ENCODE measurements at regions not wholly inside any gene's neighbourhood (a gene's known extent, or its start where the extent isn't known, plus 50 kb on each side); places are given as distances from the start of the nearest gene placed in this dataset.
"Not testable (repeated sequence)": the region's sequence is repeated elsewhere in the genome, so short reads cannot be mapped to it uniquely, and the experiment has no call there.

GRCh38 chr14:106222311-106222710, 695.9 kb downstream of the TMEM121 start:
- no peak for ATAC-seq (ENCODE audit: insufficient number of reproducible peaks, low FRiP score, low read depth)

GRCh38 chr14:106222731-106223130, 696.3 kb downstream of the TMEM121 start:
- DNase-seq (ENCODE audit: low spot score) (no peak), ATAC-seq (ENCODE audit: insufficient number of reproducible peaks, low FRiP score, low read depth) (no peak)
- H3K36me3 ChIP-seq: no peaks in the 10 kb centered on the region
- no peaks in the 10 kb centered on the region for H3K9me3 ChIP-seq
- H3K27ac ChIP-seq: no peak overlapping the region
- H3K4me1 ChIP-seq (ENCODE audit: control insufficient read depth in 1 of 2, low read depth in 2 of 2): no peaks in the 10 kb centered on the region
- H3K27me3 ChIP-seq (replicated peaks; ENCODE audit: insufficient read depth): no peaks in the 10 kb centered on the region
- H3K4me3 ChIP-seq: no peak overlapping the region
- TF ChIP-seq CTCF (IDR thresholded peaks at IDR 0.05): no peak

More at GRCh38 chr14:106222311-106222710, 695.9 kb downstream of the TMEM121 start:
- Histone ChIP-seq H3K4me1 (ENCODE audit: control insufficient read depth in 1 of 2, low read depth in 2 of 2) (no peaks in the 10 kb centered on the region), H3K36me3 (no peaks in the 10 kb centered on the region), H3K4me3 (no peak overlapping the region), H3K9me3 (no peaks in the 10 kb centered on the region), H3K27ac (no peak overlapping the region), H3K27me3 (replicated peaks; ENCODE audit: insufficient read depth) (no peaks in the 10 kb centered on the region)
- DNase-seq (ENCODE audit: low spot score): no peak
- no peak for TF ChIP-seq CTCF (IDR thresholded peaks at IDR 0.05)

GRCh38 chr14:106227793-106228192, 701.4 kb downstream of the TMEM121 start:
- no peak for TF ChIP-seq CTCF (IDR thresholded peaks at IDR 0.05)
- H3K27me3 ChIP-seq (replicated peaks; ENCODE audit: insufficient read depth): no peaks in the 10 kb centered on the region
- no peak for DNase-seq (ENCODE audit: low spot score)
- H3K27ac ChIP-seq: no peak overlapping the region
- no peaks in the 10 kb centered on the region for H3K4me1 ChIP-seq (ENCODE audit: control insufficient read depth in 1 of 2, low read depth in 2 of 2)
- H3K36me3 ChIP-seq: no peaks in the 10 kb centered on the region
- no peak overlapping the region for H3K4me3 ChIP-seq
- ATAC-seq (ENCODE audit: insufficient number of reproducible peaks, low FRiP score, low read depth): no peak
- H3K9me3 ChIP-seq: no peaks in the 10 kb centered on the region

GRCh38 chr14:106228541-106229158, 702.3 kb downstream of the TMEM121 start:
- no peak for TF ChIP-seq CTCF (IDR thresholded peaks at IDR 0.05)
- H3K9me3 ChIP-seq: no peaks in the 10 kb centered on the region
- no peak overlapping the region for H3K4me3 ChIP-seq
- no peaks in the 10 kb centered on the region for H3K4me1 ChIP-seq (ENCODE audit: control insufficient read depth in 1 of 2, low read depth in 2 of 2)
- no peak for DNase-seq (ENCODE audit: low spot score)
- H3K27ac ChIP-seq: no peak overlapping the region
- no peaks in the 10 kb centered on the region for H3K36me3 ChIP-seq
- no peak for ATAC-seq (ENCODE audit: insufficient number of reproducible peaks, low FRiP score, low read depth)
- H3K27me3 ChIP-seq (replicated peaks; ENCODE audit: insufficient read depth): no peaks in the 10 kb centered on the region

GRCh38 chr14:106230071-106230470, 703.7 kb downstream of the TMEM121 start:
- no peaks in the 10 kb centered on the region for H3K9me3 ChIP-seq
- H3K36me3 ChIP-seq: no peaks in the 10 kb centered on the region
- DNase-seq (ENCODE audit: low spot score) (no peak), ATAC-seq (ENCODE audit: insufficient number of reproducible peaks, low FRiP score, low read depth) (no peak)
- no peaks in the 10 kb centered on the region for H3K27me3 ChIP-seq (replicated peaks; ENCODE audit: insufficient read depth)
- H3K4me1 ChIP-seq (ENCODE audit: control insufficient read depth in 1 of 2, low read depth in 2 of 2): no peaks in the 10 kb centered on the region
- no peak overlapping the region for H3K4me3 ChIP-seq
- no peak overlapping the region for H3K27ac ChIP-seq
- TF ChIP-seq CTCF (IDR thresholded peaks at IDR 0.05): no peak

- H3K4me1 ChIP-seq (ENCODE audit: control insufficient read depth in 1 of 2, low read depth in 2 of 2); DNase-seq (ENCODE audit: low spot score); H3K9me3 ChIP-seq; H3K27ac ChIP-seq; ATAC-seq (ENCODE audit: insufficient number of reproducible peaks, low FRiP score, low read depth); H3K27me3 ChIP-seq (replicated peaks; ENCODE audit: insufficient read depth); H3K36me3 ChIP-seq; H3K4me3 ChIP-seq: not testable (repeated sequence)
These were observed 706.8 kb downstream of the TMEM121 start for GRCh38 chr14:106233191-106233590.

- H3K27me3 ChIP-seq (replicated peaks; ENCODE audit: insufficient read depth); DNase-seq (ENCODE audit: low spot score); H3K4me3 ChIP-seq; ATAC-seq (ENCODE audit: insufficient number of reproducible peaks, low FRiP score, low read depth); H3K27ac ChIP-seq; H3K36me3 ChIP-seq; H3K9me3 ChIP-seq; H3K4me1 ChIP-seq (ENCODE audit: control insufficient read depth in 1 of 2, low read depth in 2 of 2): not testable (repeated sequence)
These were observed 708.3 kb downstream of the TMEM121 start for GRCh38 chr14:106234525-106235254.
